ENCODE measurements at regions not wholly inside any gene's neighbourhood (a gene's known extent, or its start where the extent isn't known, plus 50 kb on each side); places are given as distances from the start of the nearest gene placed in this dataset.

- no peaks in the 10 kb centered on the region for H3K9me3 ChIP-seq
- WGBS, 3 donors = 77 to 88% (median 86%) methylated on average over 10 of the region's 10 CpGs
- intact Hi-C loops (cut with DNase I) = no loop called here
- no peak for TF ChIP-seq EP300 (IDR thresholded peaks at IDR 0.05)
- TF ChIP-seq POLR2A (IDR thresholded peaks at IDR 0.05) = no peak
- no peak for TF ChIP-seq CTCF (IDR thresholded peaks at IDR 0.05)
- H3K4me1 ChIP-seq (ENCODE audit: insufficient read depth) = no peaks in the 10 kb centered on the region
- no peak overlapping the region for H3K4me3 ChIP-seq
- no peaks in the 10 kb centered on the region for H3K36me3 ChIP-seq
- DNase-seq = no peak
- H3K27ac ChIP-seq = no peak overlapping the region
- H3K27me3 ChIP-seq = no peaks in the 10 kb centered on the region
Observed at GRCh38 chr10:6871128-6871527, 291.1 kb upstream of the PRKCQ start.

- Histone ChIP-seq H3K9me3 (no peaks in the 10 kb centered on the region), H3K4me3 (no peak overlapping the region), H3K27me3 (no peaks in the 10 kb centered on the region), H3K4me1 (ENCODE audit: insufficient read depth) (no peaks in the 10 kb centered on the region), H3K27ac (no peak overlapping the region), H3K36me3 (no peaks in the 10 kb centered on the region)
- 52 to 65% (median 62%) methylated on average over 6 of the region's 6 CpGs for WGBS, 3 donors
- no peak for DNase-seq
- no peak for TF ChIP-seq POLR2A (IDR thresholded peaks at IDR 0.05)
- TF ChIP-seq CTCF (IDR thresholded peaks at IDR 0.05) = no peak
- no peak for TF ChIP-seq EP300 (IDR thresholded peaks at IDR 0.05)
- intact Hi-C loops (cut with DNase I) = no loop called here
Observed at GRCh38 chr10:6868036-6868725, 288.1 kb upstream of the PRKCQ start.

- no peaks in the 10 kb centered on the region for H3K27me3 ChIP-seq
- intact Hi-C loops (cut with DNase I) = no loop called here
- 75 to 83% (median 80%) methylated on average over 2 of the region's 2 CpGs for WGBS, 3 donors
Observed at GRCh38 chr10:6866757-6867156, 286.7 kb upstream of the PRKCQ start.

GRCh38 chr10:6864142-6864541 is 284.1 kb upstream of the PRKCQ start:
- WGBS, 3 donors = 95 to 97% (median 95%) methylated on average over 6 of the region's 6 CpGs
- H3K27me3 ChIP-seq = no peaks in the 10 kb centered on the region
- H3K4me3 ChIP-seq = no peak overlapping the region
- TF ChIP-seq EP300 (IDR thresholded peaks at IDR 0.05) (no peak), POLR2A (IDR thresholded peaks at IDR 0.05) (no peak), CTCF (IDR thresholded peaks at IDR 0.05) (no peak)
- H3K27ac ChIP-seq = no peak overlapping the region
- H3K4me1 ChIP-seq (ENCODE audit: insufficient read depth) = no peaks in the 10 kb centered on the region
- intact Hi-C loops (cut with DNase I) = no loop called here
- no peak for DNase-seq
- H3K9me3 ChIP-seq = no peaks in the 10 kb centered on the region
- H3K36me3 ChIP-seq = no peaks in the 10 kb centered on the region

More at GRCh38 chr10:6866757-6867156, 286.7 kb upstream of the PRKCQ start:
- TF ChIP-seq EP300 (IDR thresholded peaks at IDR 0.05) = no peak
- no peak for TF ChIP-seq POLR2A (IDR thresholded peaks at IDR 0.05)
- no peak for TF ChIP-seq CTCF (IDR thresholded peaks at IDR 0.05)
- Histone ChIP-seq H3K4me1 (ENCODE audit: insufficient read depth) (no peaks in the 10 kb centered on the region), H3K9me3 (no peaks in the 10 kb centered on the region), H3K27ac (no peak overlapping the region), H3K36me3 (no peaks in the 10 kb centered on the region), H3K4me3 (no peak overlapping the region)
- no peak for DNase-seq
